HEK293 (cell line): ENCODE measurements at regions not wholly inside any gene's neighbourhood (a gene's known extent, or its start where the extent isn't known, plus 50 kb on each side); places are given as distances from the start of the nearest gene placed in this dataset.

Source experiments
- CTCF ChIA-PET: fragments of 350-600 bp; formaldehyde crosslinking; extraction: SDS; loops from one replicate; lab custom pipeline; 2021; ENCODE audit warnings: antibody characterized with exemption; lab: Yijun Ruan, JAX
- POLR2A ChIA-PET: fragments of 300-600 bp; formaldehyde crosslinking; extraction: SDS; loops from one replicate; lab custom pipeline; 2020; ENCODE audit warnings: antibody characterized with exemption, inconsistent platforms; lab: Yijun Ruan, JAX
- H3K27ac ChIP-seq: fragments of 200-500 bp; sonication (Bioruptor generic); 2 replicates; pipeline ENCODE4 v1.5.1; 2014; ENCODE audit warnings: low read depth, low read length, control low read depth, inconsistent platforms; ENCODE audit errors: extremely low read depth
- H3K36me3 ChIP-seq, 2 experiments: fragments of 200-500 bp in 1 of 2; sonication (Bioruptor generic) in 1 of 2; 1 replicate in 1 of 2; 2 replicates in 1 of 2; pipeline ENCODE4 v1.5.1; 2014 to 2017; ENCODE audit warnings: inconsistent platforms in 2 of 2, low read length in 2 of 2; ENCODE audit not compliant: control insufficient read depth in 2 of 2, insufficient read depth in 1 of 2
- H3K4me1 ChIP-seq: fragments of 200-500 bp; sonication (Bioruptor generic); 2 replicates; pipeline ENCODE4 v1.5.1; 2014; ENCODE audit warnings: mild to moderate bottlenecking, low read length, inconsistent platforms; ENCODE audit not compliant: control insufficient read depth, insufficient read depth
- H3K4me3 ChIP-seq: 2 replicates; pipeline ENCODE4 v1.5.1; 2011; ENCODE audit warnings: low read depth, mild to moderate bottlenecking, control low read depth, low read length, moderate library complexity
- H3K9me3 ChIP-seq: fragments of 200-500 bp; sonication (Bioruptor generic); 2 replicates; pipeline ENCODE4 v1.5.1; 2014; ENCODE audit warnings: low read depth, low read length, inconsistent platforms; ENCODE audit not compliant: control insufficient read depth, insufficient read depth
- HOXD13 ChIP-seq: sonication (generic); formaldehyde crosslinking; IDR thresholded peaks from 2 replicates; pipeline ENCODE4 v1.8.0; 2022; ENCODE audit warnings: missing genetic modification reagents, borderline replicate concordance
- KLF17 ChIP-seq: fragments of 450-650 bp; formaldehyde crosslinking; IDR thresholded peaks from 2 replicates; pipeline ENCODE4 v1.5.1; 2016; ENCODE audit warnings: missing biosample characterization, missing genetic modification characterization
- KLF9 ChIP-seq: fragments of 450-650 bp; formaldehyde crosslinking; IDR thresholded peaks from 2 replicates; pipeline ENCODE4 v1.5.1; 2016; ENCODE audit warnings: missing biosample characterization, missing genetic modification characterization, low read depth
- OSR2 ChIP-seq: fragments of 450-650 bp; formaldehyde crosslinking; IDR thresholded peaks from 2 replicates; pipeline ENCODE4 v1.5.1; 2016; ENCODE audit warnings: missing biosample characterization, missing genetic modification characterization
- ZFHX2 ChIP-seq: fragments of 450-650 bp; formaldehyde crosslinking; conservative IDR thresholded peaks from 2 replicates; pipeline ENCODE4 v1.5.1; 2016; ENCODE audit warnings: missing biosample characterization, missing genetic modification characterization
- ZFP69B ChIP-seq: fragments of 450-650 bp; formaldehyde crosslinking; IDR thresholded peaks from 2 replicates; pipeline ENCODE4 v1.5.1; 2016; ENCODE audit warnings: missing biosample characterization, missing genetic modification characterization
- ZNF157 ChIP-seq: fragments of 450-650 bp; formaldehyde crosslinking; IDR thresholded peaks from 2 replicates; pipeline ENCODE4 v1.5.1; 2016; ENCODE audit warnings: missing biosample characterization, missing genetic modification characterization
- ZNF24 ChIP-seq: fragments of 450-650 bp; formaldehyde crosslinking; IDR thresholded peaks from 2 replicates; pipeline ENCODE4 v1.5.1; 2016; ENCODE audit warnings: missing biosample characterization, missing genetic modification characterization
- ZNF48 ChIP-seq: fragments of 450-650 bp; formaldehyde crosslinking; IDR thresholded peaks from 2 replicates; pipeline ENCODE4 v1.5.1; 2016; ENCODE audit warnings: missing biosample characterization, missing genetic modification characterization
- ZNF561 ChIP-seq: fragments of 450-650 bp; IDR thresholded peaks from 2 replicates; pipeline ENCODE4 v1.5.1; 2018; ENCODE audit warnings: missing biosample characterization, missing genetic modification characterization, borderline replicate concordance
- ZNF600 ChIP-seq: fragments of 450-650 bp; formaldehyde crosslinking; IDR thresholded peaks from 2 replicates; pipeline ENCODE4 v1.5.1; 2016; ENCODE audit warnings: missing biosample characterization, missing genetic modification characterization
- ZNF660 ChIP-seq: fragments of 450-650 bp; IDR thresholded peaks from 2 replicates; pipeline ENCODE4 v1.5.1; 2018; ENCODE audit warnings: missing biosample characterization, mild to moderate bottlenecking, missing genetic modification characterization
- ZNF792 ChIP-seq: fragments of 450-650 bp; formaldehyde crosslinking; IDR thresholded peaks from 2 replicates; pipeline ENCODE4 v1.5.1; 2016; ENCODE audit warnings: missing biosample characterization, missing genetic modification characterization
- ZSCAN5A ChIP-seq: fragments of 450-650 bp; formaldehyde crosslinking; IDR thresholded peaks from 2 replicates; pipeline ENCODE4 v1.5.1; 2016; ENCODE audit warnings: missing biosample characterization, missing genetic modification characterization
- TF ChIP-seq, protein P1 (sequence below): fragments of 450-650 bp; formaldehyde crosslinking; IDR thresholded peaks from 2 replicates; pipeline ENCODE4 v1.5.1; 2016; ENCODE audit warnings: missing biosample characterization, missing genetic modification characterization, low read depth
- TF ChIP-seq, protein P2 (sequence below): IDR thresholded peaks from 2 replicates; pipeline ENCODE4 v1.6.1; 2011; ENCODE audit warnings: mild to moderate bottlenecking, low read depth, low read length, borderline replicate concordance
- TF ChIP-seq, protein P3 (sequence below): fragments of 450-650 bp; formaldehyde crosslinking; IDR thresholded peaks from 2 replicates; pipeline ENCODE4 v1.5.1; 2016; ENCODE audit warnings: missing biosample characterization, missing genetic modification characterization
- TF ChIP-seq, protein P4 (sequence below): fragments of 450-650 bp; formaldehyde crosslinking; IDR thresholded peaks from 2 replicates; pipeline ENCODE4 v1.5.1; 2016; ENCODE audit warnings: missing biosample characterization, missing genetic modification characterization, borderline replicate concordance
- TF ChIP-seq, protein P5 (sequence below): fragments of 450-650 bp; formaldehyde crosslinking; IDR thresholded peaks from 2 replicates; pipeline ENCODE4 v1.5.1; 2016; ENCODE audit warnings: missing biosample characterization, missing genetic modification characterization

DNA sequence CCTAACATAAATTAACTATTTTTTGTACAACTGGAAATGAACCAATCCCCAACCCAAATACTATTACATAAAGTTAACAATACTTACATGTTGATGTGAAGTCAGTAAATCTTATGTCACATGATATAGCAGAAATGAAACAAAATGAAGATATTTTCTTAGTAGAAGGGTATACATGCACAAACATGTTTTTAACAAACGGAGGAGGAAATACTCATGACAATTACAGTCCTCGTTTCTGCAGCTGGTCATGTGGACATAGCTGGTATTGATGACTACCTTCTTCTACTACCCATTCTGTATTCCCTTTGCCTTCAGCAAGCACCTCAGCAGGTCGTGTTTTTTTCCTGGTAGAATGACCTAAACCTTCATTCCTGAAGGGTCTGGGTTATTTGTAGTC lies 252.3 kb downstream of the HTR7 start (continued):
- TF ChIP-seq OSR2 (tag by site-specific recombination) (no peak), HOXD13 (CRISPR knock-in tag) (no peak)
- TF ChIP-seq, protein P1, sequence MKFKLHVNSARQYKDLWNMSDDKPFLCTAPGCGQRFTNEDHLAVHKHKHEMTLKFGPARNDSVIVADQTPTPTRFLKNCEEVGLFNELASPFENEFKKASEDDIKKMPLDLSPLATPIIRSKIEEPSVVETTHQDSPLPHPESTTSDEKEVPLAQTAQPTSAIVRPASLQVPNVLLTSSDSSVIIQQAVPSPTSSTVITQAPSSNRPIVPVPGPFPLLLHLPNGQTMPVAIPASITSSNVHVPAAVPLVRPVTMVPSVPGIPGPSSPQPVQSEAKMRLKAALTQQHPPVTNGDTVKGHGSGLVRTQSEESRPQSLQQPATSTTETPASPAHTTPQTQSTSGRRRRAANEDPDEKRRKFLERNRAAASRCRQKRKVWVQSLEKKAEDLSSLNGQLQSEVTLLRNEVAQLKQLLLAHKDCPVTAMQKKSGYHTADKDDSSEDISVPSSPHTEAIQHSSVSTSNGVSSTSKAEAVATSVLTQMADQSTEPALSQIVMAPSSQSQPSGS (tag by site-specific recombination) = no peak
- TF ChIP-seq, all 188 proteins: peak for 0

- Histone ChIP-seq H3K4me3 (no peak overlapping the region), H3K4me1 (no peaks in the 10 kb centered on the region), H3K36me3 (no peaks in the 10 kb centered on the region), H3K9me3 (no peaks in the 10 kb centered on the region), H3K27ac (no peak overlapping the region)
- CTCF ChIA-PET = no interaction called here
- TF ChIP-seq ZNF792 (tag by site-specific recombination) (no peak), ZNF24 (tag by site-specific recombination) (no peak), ZNF660 (no peak), KLF9 (no peak), ZNF157 (tag by site-specific recombination) (no peak), ZNF48 (tag by site-specific recombination) (no peak), KLF17 (tag by site-specific recombination) (no peak), ZFP69B (tag by site-specific recombination) (no peak), ZNF561 (tag by site-specific recombination) (no peak), ZFHX2 (tag by site-specific recombination) (no peak), ZSCAN5A (tag by site-specific recombination) (no peak), ZNF600 (tag by site-specific recombination) (no peak)
- TF ChIP-seq, protein P2, sequence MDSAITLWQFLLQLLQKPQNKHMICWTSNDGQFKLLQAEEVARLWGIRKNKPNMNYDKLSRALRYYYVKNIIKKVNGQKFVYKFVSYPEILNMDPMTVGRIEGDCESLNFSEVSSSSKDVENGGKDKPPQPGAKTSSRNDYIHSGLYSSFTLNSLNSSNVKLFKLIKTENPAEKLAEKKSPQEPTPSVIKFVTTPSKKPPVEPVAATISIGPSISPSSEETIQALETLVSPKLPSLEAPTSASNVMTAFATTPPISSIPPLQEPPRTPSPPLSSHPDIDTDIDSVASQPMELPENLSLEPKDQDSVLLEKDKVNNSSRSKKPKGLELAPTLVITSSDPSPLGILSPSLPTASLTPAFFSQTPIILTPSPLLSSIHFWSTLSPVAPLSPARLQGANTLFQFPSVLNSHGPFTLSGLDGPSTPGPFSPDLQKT = no peak
- TF ChIP-seq, protein P3, sequence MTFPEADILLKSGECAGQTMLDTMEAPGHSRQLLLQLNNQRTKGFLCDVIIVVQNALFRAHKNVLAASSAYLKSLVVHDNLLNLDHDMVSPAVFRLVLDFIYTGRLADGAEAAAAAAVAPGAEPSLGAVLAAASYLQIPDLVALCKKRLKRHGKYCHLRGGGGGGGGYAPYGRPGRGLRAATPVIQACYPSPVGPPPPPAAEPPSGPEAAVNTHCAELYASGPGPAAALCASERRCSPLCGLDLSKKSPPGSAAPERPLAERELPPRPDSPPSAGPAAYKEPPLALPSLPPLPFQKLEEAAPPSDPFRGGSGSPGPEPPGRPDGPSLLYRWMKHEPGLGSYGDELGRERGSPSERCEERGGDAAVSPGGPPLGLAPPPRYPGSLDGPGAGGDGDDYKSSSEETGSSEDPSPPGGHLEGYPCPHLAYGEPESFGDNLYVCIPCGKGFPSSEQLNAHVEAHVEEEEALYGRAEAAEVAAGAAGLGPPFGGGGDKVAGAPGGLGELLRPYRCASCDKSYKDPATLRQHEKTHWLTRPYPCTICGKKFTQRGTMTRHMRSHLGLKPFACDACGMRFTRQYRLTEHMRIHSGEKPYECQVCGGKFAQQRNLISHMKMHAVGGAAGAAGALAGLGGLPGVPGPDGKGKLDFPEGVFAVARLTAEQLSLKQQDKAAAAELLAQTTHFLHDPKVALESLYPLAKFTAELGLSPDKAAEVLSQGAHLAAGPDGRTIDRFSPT (tag by site-specific recombination) = no peak
- TF ChIP-seq, protein P1 (tag by site-specific recombination) = no peak
- TF ChIP-seq, protein P4, sequence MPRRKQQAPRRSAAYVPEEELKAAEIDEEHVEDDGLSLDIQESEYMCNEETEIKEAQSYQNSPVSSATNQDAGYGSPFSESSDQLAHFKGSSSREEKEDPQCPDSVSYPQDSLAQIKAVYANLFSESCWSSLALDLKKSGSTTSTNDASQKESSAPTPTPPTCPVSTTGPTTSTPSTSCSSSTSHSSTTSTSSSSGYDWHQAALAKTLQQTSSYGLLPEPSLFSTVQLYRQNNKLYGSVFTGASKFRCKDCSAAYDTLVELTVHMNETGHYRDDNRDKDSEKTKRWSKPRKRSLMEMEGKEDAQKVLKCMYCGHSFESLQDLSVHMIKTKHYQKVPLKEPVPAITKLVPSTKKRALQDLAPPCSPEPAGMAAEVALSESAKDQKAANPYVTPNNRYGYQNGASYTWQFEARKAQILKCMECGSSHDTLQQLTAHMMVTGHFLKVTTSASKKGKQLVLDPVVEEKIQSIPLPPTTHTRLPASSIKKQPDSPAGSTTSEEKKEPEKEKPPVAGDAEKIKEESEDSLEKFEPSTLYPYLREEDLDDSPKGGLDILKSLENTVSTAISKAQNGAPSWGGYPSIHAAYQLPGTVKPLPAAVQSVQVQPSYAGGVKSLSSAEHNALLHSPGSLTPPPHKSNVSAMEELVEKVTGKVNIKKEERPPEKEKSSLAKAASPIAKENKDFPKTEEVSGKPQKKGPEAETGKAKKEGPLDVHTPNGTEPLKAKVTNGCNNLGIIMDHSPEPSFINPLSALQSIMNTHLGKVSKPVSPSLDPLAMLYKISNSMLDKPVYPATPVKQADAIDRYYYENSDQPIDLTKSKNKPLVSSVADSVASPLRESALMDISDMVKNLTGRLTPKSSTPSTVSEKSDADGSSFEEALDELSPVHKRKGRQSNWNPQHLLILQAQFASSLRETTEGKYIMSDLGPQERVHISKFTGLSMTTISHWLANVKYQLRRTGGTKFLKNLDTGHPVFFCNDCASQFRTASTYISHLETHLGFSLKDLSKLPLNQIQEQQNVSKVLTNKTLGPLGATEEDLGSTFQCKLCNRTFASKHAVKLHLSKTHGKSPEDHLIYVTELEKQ (tag by site-specific recombination) = no peak
- TF ChIP-seq, protein P5, sequence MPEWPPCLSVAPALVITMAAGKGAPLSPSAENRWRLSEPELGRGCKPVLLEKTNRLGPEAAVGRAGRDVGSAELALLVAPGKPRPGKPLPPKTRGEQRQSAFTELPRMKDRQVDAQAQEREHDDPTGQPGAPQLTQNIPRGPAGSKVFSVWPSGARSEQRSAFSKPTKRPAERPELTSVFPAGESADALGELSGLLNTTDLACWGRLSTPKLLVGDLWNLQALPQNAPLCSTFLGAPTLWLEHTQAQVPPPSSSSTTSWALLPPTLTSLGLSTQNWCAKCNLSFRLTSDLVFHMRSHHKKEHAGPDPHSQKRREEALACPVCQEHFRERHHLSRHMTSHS (tag by site-specific recombination) = no peak
- POLR2A ChIA-PET = no interaction called here
Observed at GRCh38 chr10:90612276-90612675, 245.6 kb downstream of the HTR7 start.
